Breast epithelium (tissue), 3 donors: ENCODE measurements at regions not wholly inside any gene's neighbourhood (a gene's known extent, or its start where the extent isn't known, plus 50 kb on each side); places are given as distances from the start of the nearest gene placed in this dataset.

Experiments
- POLR2A ChIP-seq: fragments of 450-650 bp; IDR thresholded peaks from one replicate; pipeline ENCODE4 v1.6.1; 2016; ENCODE audit warnings: antibody characterized with exemption, mild to moderate bottlenecking, moderate library complexity
- TF ChIP-seq, protein P1 (sequence below), 3 donors: fragments of 450-650 bp; IDR thresholded peaks; one replicate each; pipeline ENCODE4 v1.5.1; 2016 to 2017; ENCODE audit warnings: antibody characterized with exemption in 3 of 3, mild to moderate bottlenecking in 3 of 3, moderate library complexity in 3 of 3

DNA sequence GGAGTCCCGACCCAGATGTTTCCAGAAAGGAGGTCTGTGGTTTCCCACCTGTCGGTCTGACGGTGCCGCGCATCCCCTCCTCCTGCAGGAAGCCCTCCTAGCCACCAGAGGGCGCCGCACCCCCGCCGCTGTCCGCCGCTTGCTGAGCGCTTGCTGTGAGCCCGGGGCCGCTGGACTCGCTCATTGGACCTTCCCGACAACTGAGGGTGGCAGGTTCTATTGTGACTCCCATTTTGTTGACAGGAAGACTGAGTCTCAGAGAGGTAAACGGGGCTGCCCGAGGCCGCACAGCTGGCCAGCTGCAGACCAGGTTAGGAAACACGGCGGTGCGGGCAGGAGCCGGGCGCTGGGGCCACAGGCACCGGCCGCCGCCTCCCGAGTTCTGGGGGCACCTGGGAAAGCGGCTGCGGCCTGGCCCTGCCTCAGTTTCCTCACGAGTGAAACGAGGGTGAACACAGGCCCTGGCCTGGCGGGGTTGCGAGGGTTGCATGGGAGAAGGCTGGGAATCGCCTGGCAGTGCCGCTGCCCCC, 191.1 kb upstream of the CIBAR2 start:
- TF ChIP-seq, protein P1, sequence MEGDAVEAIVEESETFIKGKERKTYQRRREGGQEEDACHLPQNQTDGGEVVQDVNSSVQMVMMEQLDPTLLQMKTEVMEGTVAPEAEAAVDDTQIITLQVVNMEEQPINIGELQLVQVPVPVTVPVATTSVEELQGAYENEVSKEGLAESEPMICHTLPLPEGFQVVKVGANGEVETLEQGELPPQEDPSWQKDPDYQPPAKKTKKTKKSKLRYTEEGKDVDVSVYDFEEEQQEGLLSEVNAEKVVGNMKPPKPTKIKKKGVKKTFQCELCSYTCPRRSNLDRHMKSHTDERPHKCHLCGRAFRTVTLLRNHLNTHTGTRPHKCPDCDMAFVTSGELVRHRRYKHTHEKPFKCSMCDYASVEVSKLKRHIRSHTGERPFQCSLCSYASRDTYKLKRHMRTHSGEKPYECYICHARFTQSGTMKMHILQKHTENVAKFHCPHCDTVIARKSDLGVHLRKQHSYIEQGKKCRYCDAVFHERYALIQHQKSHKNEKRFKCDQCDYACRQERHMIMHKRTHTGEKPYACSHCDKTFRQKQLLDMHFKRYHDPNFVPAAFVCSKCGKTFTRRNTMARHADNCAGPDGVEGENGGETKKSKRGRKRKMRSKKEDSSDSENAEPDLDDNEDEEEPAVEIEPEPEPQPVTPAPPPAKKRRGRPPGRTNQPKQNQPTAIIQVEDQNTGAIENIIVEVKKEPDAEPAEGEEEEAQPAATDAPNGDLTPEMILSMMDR (IDR thresholded peaks at IDR 0.05): peak; percentile 36 to 85 (median 75)
- no peak for TF ChIP-seq POLR2A
